NCI-H1092 (cell line): ENCODE measurements at regions not wholly inside any gene's neighbourhood (a gene's known extent, or its start where the extent isn't known, plus 50 kb on each side); places are given as distances from the start of the nearest gene placed in this dataset.

Source experiments
- DNase-seq: peaks from one replicate; lab custom pipeline; 2025; lab: John Stamatoyannopoulos, UW

DNA sequence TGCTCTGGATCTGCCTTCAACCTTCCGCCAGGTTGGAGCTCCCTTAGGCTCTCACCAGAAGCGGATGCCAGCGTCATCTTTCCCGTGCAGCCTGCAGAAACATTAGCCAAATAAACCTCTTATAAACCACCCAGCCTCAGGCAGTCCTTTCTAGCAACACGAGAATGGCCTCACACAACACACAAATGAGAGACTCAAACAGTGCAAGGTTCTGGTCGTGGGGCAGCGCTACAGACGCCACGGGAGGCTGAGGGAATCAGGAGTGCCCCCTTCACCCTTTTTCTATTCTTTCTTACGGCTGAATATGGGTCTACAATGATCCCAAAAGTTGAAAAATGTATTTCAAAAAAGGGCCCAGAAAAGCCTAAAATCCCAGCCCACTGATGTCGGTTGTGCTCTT, 96.4 kb downstream of the FOXL3 start:
- DNase-seq = no peak

DNA sequence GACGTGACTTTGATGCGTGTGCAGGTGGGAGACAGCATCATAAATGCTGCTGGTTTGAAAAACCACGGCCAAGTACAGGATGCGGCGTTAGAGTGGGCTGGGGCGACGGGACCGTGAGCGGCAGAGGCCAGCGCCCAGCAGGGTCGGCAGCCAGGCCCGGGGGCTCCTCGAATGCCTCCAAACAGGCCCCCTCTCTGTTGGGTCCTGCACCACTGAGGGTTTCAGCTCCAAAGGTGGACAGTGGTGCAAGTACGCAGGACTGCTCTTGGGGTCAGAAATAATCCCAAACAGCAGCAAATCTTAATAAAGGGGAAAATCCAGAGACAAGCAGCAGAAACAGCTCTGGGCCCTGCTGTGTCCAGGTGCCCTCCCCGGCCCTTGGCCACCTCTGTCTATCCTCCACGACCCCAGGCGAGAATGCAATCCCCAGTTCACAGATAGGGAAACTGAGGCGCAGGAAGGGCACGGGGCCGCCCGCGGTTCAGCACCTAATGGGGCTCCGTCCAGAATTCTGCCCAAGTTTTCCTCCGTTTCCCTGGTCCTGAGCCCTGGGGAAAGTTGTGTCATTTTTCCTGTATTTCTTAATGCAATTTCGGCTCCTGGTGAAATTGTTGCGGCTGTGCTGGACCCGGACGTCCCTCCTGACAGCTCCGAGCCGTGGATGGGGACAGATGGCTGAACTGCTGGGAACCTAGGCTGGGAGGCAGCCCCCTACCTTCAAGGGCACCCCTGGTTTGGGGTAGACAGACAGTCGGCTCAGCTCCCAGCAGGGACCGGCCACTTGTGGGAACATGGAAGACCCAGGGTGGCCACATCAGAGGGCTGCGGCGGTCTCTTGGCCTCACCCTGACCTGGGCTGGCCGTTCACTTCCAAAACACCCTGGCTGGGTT, 97.4 kb downstream of the FOXL3 start:
- DNase-seq = no peak

GRCh38 chr7:388023-388960, 98.3 kb downstream of the FOXL3 start:
- DNase-seq = peak; percentile 16

DNA sequence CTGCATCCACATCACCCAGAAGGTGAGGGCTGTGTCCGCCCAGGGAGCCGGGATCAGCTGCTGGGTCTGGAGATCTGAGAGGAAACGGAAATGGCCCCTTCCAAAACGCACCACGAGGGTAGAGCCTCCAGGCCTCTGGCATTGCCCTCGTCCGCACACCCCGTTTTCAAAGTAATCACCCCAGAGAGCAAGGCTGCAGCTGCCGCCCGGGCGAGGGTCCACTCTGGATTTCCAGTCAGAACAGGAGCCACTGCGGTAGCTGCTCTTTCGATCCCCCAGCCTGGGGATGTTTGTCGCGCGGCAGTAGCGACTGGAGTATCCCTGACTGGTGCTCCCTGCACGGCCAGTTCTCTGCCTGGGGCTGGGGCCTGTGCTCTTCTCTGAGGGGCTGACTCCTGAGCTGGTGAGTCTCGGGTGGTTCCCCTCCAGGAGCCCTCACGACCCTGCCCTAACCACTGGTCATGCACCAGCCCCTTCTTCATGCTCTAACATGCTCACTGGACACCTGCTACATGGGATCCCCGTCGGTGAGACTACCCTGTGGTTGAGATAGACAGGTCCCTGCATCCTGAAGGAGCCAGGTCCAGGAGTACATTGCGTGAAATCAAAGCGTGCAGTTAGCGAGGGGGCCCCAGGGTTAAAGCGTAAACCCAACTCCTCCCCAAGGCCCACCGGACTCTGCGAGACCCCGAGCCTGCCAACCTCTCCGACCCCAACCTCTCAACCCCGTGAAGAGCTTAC, 99.2 kb downstream of the FOXL3 start:
- DNase-seq = no peak

- DNase-seq = no peak
Measured at GRCh38 chr7:389911-390601, 100.1 kb downstream of the FOXL3 start.

DNA sequence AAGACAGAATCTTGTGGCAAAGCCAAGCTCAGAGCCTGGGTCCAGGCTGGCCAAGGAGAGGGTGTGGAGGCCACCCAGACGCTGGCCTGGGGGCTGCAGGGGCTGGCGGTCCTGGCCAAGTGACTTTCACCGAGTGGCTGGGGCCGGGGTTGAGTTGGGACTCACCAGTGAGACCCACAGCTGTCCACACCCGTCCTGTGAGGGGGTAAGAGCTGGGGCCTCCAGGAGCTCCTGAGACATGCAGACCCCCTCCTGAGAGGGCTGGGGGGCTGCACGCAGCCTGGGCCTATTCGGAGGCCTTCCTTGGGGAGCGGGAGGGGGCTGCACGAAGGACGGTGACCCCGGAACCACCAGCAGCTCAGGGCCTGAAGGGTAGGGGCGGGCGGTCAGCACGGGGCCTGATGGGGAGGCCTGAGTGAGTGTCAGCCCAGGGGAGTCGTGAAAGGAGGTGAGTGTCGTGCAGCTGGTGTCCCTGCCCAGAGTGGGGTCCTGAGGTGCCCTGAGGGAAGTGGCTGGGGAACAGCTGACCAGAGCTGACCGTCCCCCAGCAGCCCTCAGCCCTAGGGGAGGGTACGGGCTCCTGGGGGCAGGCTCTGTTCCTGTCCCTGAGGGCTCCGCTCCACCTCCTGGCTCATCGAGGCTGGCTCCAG, 100.9 kb downstream of the FOXL3 start:
- DNase-seq = no peak

DNA sequence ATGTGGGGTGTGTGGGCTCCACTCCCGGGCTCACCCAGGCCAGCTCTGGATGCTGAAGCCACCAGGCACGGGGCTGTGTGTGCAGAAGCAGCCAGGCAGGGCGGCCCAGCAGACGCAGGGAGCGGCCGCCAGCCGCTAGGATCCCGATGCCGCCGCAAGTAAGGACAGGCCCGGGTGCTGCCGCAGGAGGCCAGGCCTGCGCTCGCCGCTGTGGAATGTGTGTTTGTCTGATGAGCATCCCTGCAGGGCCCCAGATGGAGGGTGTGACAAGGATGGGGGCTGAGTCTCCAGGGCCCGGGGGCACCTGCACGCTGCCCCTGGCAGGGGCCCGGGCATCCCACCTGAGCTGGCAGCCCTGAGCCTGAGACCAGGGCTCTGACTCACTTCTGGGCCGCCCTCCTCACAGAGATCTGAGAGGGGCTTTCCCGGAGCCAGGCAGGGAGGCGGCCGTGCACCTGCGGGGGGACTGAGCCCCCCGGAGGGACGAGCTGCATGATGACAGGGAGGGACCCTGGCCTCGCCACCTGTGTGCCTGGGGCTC, 101.5 kb downstream of the FOXL3 start:
- no peak for DNase-seq

DNA sequence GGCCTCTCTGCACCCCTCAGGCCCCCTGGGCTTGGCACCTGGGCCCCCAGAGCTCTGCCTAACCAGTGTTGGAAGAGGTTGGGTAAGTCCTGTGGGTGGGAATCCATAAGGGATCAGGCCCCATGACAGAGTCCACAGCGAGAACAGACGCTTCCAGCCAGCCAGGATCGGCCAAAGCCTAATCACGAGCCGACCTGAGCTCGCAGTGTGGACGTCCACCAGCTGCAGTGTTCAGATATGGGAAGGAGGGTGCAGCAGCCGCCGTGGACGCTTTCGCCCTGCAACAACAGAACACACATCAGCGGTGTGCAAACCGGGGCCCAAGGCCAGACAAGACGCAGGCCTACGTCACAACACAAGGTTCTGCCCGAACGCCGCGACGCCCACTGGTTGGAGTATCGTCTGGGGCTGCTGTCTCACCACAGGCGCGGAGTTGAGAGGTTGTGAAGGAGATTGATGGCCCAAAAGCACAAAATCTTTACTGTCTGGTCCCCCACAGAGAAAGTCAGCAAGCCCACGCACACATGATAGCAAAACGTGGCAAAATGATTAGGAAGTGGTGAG, 102.1 kb downstream of the FOXL3 start:
- no peak for DNase-seq

GRCh38 chr7:392822-393221, 102.9 kb downstream of the FOXL3 start:
- no peak for DNase-seq

GRCh38 chr7:395643-396042, 105.7 kb downstream of the FOXL3 start:
- DNase-seq = no peak

DNA sequence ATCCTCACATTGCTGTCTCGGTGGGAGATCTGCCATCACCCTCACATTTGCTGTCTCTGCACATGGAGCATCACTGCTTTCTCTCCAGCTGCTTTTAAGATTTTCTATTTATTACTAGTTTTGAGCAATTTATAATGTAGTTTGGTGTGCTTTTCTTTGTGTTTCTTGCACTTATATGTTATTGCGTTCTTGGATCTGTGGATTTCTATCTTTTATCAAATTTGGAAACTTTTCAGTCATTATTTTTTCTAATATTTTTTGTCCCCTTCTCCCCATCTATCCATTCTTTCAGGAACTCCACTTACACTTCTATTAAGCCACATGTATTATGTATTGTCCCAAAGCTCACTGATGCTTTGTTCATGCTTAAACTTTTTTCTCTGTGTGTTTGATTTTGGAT, 108.9 kb downstream of the FOXL3 start:
- DNase-seq = no peak

DNA sequence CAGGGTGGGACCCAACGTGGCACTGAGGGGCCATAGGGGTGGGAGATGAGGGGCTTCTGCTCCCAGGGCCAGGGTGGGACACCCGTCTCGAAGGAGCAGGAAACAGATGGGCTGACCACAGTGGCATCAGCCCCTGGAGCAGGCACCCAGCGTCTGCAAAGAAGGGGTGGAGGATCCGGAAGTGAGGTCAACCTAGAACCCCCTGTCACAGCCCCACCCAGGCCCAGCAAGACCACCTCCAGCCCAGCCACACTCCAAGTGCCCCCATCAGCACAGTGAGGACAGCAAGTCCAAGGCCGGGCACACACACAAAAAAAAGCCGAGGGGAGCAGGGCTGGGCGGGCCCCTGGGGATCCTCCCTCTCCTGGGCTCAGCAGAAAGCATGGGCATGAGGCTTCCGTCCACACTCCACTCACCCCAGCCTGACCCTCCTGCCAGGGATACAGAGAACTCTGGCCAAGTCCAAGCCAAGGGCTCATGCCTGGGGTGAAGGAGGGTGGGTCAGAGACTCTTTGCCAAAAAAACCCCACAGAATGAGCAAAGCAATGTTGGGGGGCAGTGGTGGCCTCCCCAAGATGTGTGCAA, 111.0 kb downstream of the FOXL3 start:
- no peak for DNase-seq

DNA sequence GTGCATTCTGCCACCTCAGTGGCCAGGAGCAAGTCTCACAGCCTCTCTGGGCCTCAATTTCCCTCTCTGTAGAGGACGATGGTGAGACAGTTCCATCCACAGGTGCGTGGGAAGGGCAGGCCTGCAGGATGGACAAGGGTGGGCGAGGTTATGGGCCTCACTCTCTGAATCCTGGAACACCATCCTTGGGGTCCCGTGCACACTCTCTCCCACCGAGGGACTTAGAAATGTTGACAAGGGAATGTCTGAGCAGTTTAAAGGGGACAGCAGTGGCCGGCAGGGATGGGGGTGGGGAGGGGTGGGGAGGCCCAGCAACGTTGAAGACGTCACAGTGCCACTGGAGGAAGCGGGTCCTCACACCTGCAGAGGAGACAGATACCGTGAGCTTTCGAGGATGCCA, 111.5 kb downstream of the FOXL3 start:
- no peak for DNase-seq

- DNase-seq = no peak
Measured at GRCh38 chr7:404812-405488, 114.7 kb downstream of the PDGFA start.

- no peak for DNase-seq
Measured at GRCh38 chr7:405489-406211, 114.0 kb downstream of the PDGFA start.

GRCh38 chr7:407721-408539, 111.7 kb downstream of the PDGFA start:
- DNase-seq = no peak

GRCh38 chr7:408751-409311, 110.8 kb downstream of the PDGFA start:
- no peak for DNase-seq
